Subcutaneous abdominal adipose tissue (tissue), 5 donors: ENCODE measurements at regions not wholly inside any gene's neighbourhood (a gene's known extent, or its start where the extent isn't known, plus 50 kb on each side); places are given as distances from the start of the nearest gene placed in this dataset.

Source experiments
- H3K27ac ChIP-seq: one replicate; pipeline ENCODE4 v1.7.0; 2013; ENCODE audit warnings: low read depth, mild to moderate bottlenecking, inconsistent platforms, low read length, moderate library complexity
- H3K27me3 ChIP-seq, 5 donors: one replicate each; pipeline ENCODE4 v1.7.0; 2013; ENCODE audit warnings: low read length in 5 of 5, inconsistent platforms in 1 of 5; ENCODE audit not compliant: control insufficient read depth in 5 of 5, insufficient read depth in 4 of 5
- H3K36me3 ChIP-seq, 5 donors: one replicate each; pipeline ENCODE4 v1.7.0; 2013; ENCODE audit warnings: low read length in 5 of 5; ENCODE audit not compliant: control insufficient read depth in 5 of 5, insufficient read depth in 5 of 5
- H3K4me1 ChIP-seq, 5 donors: one replicate each; pipeline ENCODE4 v1.7.0; 2013; ENCODE audit warnings: low read length in 5 of 5, mild to moderate bottlenecking in 3 of 5, moderate library complexity in 1 of 5; ENCODE audit not compliant: control insufficient read depth in 5 of 5, insufficient read depth in 5 of 5
- H3K4me3 ChIP-seq, 5 donors: one replicate each; pipeline ENCODE4 v1.7.0; 2013; ENCODE audit warnings: low read length in 5 of 5, low read depth in 1 of 5
- H3K9ac ChIP-seq, 5 donors: one replicate each; pipeline ENCODE4 v1.7.0; 2013; ENCODE audit warnings: low read length in 5 of 5, mild to moderate bottlenecking in 4 of 5, moderate library complexity in 3 of 5
- H3K9me3 ChIP-seq, 5 donors: one replicate each; pipeline ENCODE4 v1.7.0; 2013; ENCODE audit warnings: low read length in 5 of 5; ENCODE audit not compliant: control insufficient read depth in 5 of 5
- donor health status: healthy.
- donor health status: healthy.
- donor health status: healthy.
- donor health status: healthy.
- donor health status: healthy.

GRCh38 chr3:55413236-55413635 is 73.9 kb downstream of the WNT5A start:
- H3K4me1 ChIP-seq, result no peaks in the 10 kb centered on the region
- H3K36me3 ChIP-seq, result no peaks in the 10 kb centered on the region
- H3K4me3 ChIP-seq, result no peak overlapping the region
- H3K9me3 ChIP-seq, result peaks cover 0 to 3% (median 0%) of the 10 kb centered on the region in 5 donors
- H3K27me3 ChIP-seq, result no peaks in the 10 kb centered on the region
- no peak overlapping the region for H3K27ac ChIP-seq
- H3K9ac ChIP-seq, result no peak overlapping the region

GRCh38 chr3:55412545-55412944 is 74.6 kb downstream of the WNT5A start:
- no peaks in the 10 kb centered on the region for H3K4me1 ChIP-seq
- no peaks in the 10 kb centered on the region for H3K36me3 ChIP-seq
- no peak overlapping the region for H3K4me3 ChIP-seq
- no peaks in the 10 kb centered on the region for H3K27me3 ChIP-seq
- peaks cover 0 to under 1% (median 0%) of the 10 kb centered on the region in 5 donors for H3K9me3 ChIP-seq
- H3K27ac ChIP-seq, result no peak overlapping the region
- H3K9ac ChIP-seq, result no peak overlapping the region

GRCh38 chr3:55409806-55410205 is 77.3 kb downstream of the WNT5A start:
- H3K9ac ChIP-seq, result no peak overlapping the region
- no peaks in the 10 kb centered on the region for H3K4me1 ChIP-seq
- H3K36me3 ChIP-seq, result no peaks in the 10 kb centered on the region
- H3K9me3 ChIP-seq, result peaks cover 3 to 16% (median 11%) of the 10 kb centered on the region in 5 donors
- H3K27me3 ChIP-seq, result no peaks in the 10 kb centered on the region
- H3K27ac ChIP-seq, result no peak overlapping the region
- H3K4me3 ChIP-seq, result no peak overlapping the region

GRCh38 chr3:55408193-55408826 is 78.8 kb downstream of the WNT5A start:
- H3K27me3 ChIP-seq, result no peaks in the 10 kb centered on the region
- H3K36me3 ChIP-seq, result no peaks in the 10 kb centered on the region
- H3K9ac ChIP-seq, result no peak overlapping the region
- H3K9me3 ChIP-seq, result peaks cover 3 to 20% (median 11%) of the 10 kb centered on the region in 5 donors
- no peaks in the 10 kb centered on the region for H3K4me1 ChIP-seq
- H3K27ac ChIP-seq, result no peak overlapping the region
- no peak overlapping the region for H3K4me3 ChIP-seq

GRCh38 chr3:55407426-55407820 is 79.7 kb downstream of the WNT5A start:
- Histone ChIP-seq H3K27me3 (no peaks in the 10 kb centered on the region), H3K36me3 (no peaks in the 10 kb centered on the region)

GRCh38 chr3:55406696-55407425 is 80.2 kb downstream of the WNT5A start:
- Histone ChIP-seq H3K27me3 (no peaks in the 10 kb centered on the region), H3K9ac (no peak overlapping the region), H3K4me1 (no peaks in the 10 kb centered on the region), H3K27ac (no peak overlapping the region), H3K4me3 (no peak overlapping the region), H3K36me3 (no peaks in the 10 kb centered on the region), H3K9me3 (peaks cover 3 to 20% (median 11%) of the 10 kb centered on the region in 5 donors)

More at GRCh38 chr3:55407426-55407820, 79.7 kb downstream of the WNT5A start:
- Histone ChIP-seq H3K9me3 (peaks cover 3 to 20% (median 11%) of the 10 kb centered on the region in 5 donors), H3K4me1 (no peaks in the 10 kb centered on the region), H3K27ac (no peak overlapping the region), H3K4me3 (no peak overlapping the region), H3K9ac (no peak overlapping the region)

GRCh38 chr3:55405436-55405835 is 81.7 kb downstream of the WNT5A start:
- Histone ChIP-seq H3K27me3 (peaks cover 0 to 2% (median 0%) of the 10 kb centered on the region in 5 donors), H3K9ac (no peak overlapping the region), H3K36me3 (no peaks in the 10 kb centered on the region), H3K4me3 (no peak overlapping the region), H3K27ac (no peak overlapping the region), H3K4me1 (no peaks in the 10 kb centered on the region), H3K9me3 (peaks cover 3 to 20% (median 11%) of the 10 kb centered on the region in 5 donors)

- no peak overlapping the region for H3K9ac ChIP-seq
- H3K27ac ChIP-seq, result no peak overlapping the region
- no peaks in the 10 kb centered on the region for H3K36me3 ChIP-seq
- no peaks in the 10 kb centered on the region for H3K4me1 ChIP-seq
- H3K27me3 ChIP-seq, result peaks cover 0 to 2% (median 0%) of the 10 kb centered on the region in 5 donors
- peaks cover 3 to 20% (median 11%) of the 10 kb centered on the region in 5 donors for H3K9me3 ChIP-seq
- no peak overlapping the region for H3K4me3 ChIP-seq
Observed at GRCh38 chr3:55402886-55403609, 84.1 kb downstream of the WNT5A start.

GRCh38 chr3:55380561-55380960 is 106.5 kb downstream of the WNT5A start:
- no peak overlapping the region for H3K27ac ChIP-seq
- H3K4me3 ChIP-seq, result no peak overlapping the region
- no peaks in the 10 kb centered on the region for H3K4me1 ChIP-seq
- H3K36me3 ChIP-seq, result no peaks in the 10 kb centered on the region
- H3K9me3 ChIP-seq, result no peaks in the 10 kb centered on the region
- H3K27me3 ChIP-seq, result no peaks in the 10 kb centered on the region
- H3K9ac ChIP-seq, result no peak overlapping the region
